IMR-90 (cell line): ENCODE measurements at regions not wholly inside any gene's neighbourhood (a gene's known extent, or its start where the extent isn't known, plus 50 kb on each side); places are given as distances from the start of the nearest gene placed in this dataset.

Source experiments
- CTCF ChIP-seq: conservative IDR thresholded peaks from 2 replicates; pipeline ENCODE4 v1.5.1; 2012; ENCODE audit warnings: mild to moderate bottlenecking, low read depth, low read length, improper control_type of control experiment
- FOS ChIP-seq: fragments of 150-350 bp; IDR thresholded peaks from 2 replicates; pipeline ENCODE4 v1.6.1; 2016; ENCODE audit warnings: low read depth, low read length
- POLR2A ChIP-seq: IDR thresholded peaks from 2 replicates; pipeline ENCODE4 v1.6.1; 2012; ENCODE audit warnings: mild to moderate bottlenecking, low read depth, low read length
- RAD21 ChIP-seq: IDR thresholded peaks from 2 replicates; pipeline ENCODE4 v1.6.1; 2012; ENCODE audit warnings: low read length, improper control_type of control experiment

- no peak for TF ChIP-seq FOS
- no peak for TF ChIP-seq CTCF
- TF ChIP-seq POLR2A, result no peak
- no peak for TF ChIP-seq RAD21
These were observed 186.7 kb downstream of the CXCL12 start for GRCh38 chr10:44198096-44198779.
